ENCODE measurements at regions not wholly inside any gene's neighbourhood (a gene's known extent, or its start where the extent isn't known, plus 50 kb on each side); places are given as distances from the start of the nearest gene placed in this dataset.
A peak's percentile ranks its signal among the peaks of the same experiment; 100 is the strongest.

GRCh38 chr9:21585756-21586752 is 103.9 kb upstream of the IFNE start:
- Histone ChIP-seq H3K27ac (no peak overlapping the region), H3K36me3 (no peaks in the 10 kb centered on the region), H3K4me3 (no peak overlapping the region), H3K9me3 (no peaks in the 10 kb centered on the region), H3K27me3 (no peaks in the 10 kb centered on the region), H3K4me1 (no peaks in the 10 kb centered on the region)
- TF ChIP-seq CTCF (IDR thresholded peaks at IDR 0.05) = no peak
- TF ChIP-seq POLR2A (IDR thresholded peaks at IDR 0.05) = no peak
- no peak for DNase-seq
- intact Hi-C loops (cut with DNase I; ENCODE audit: low total_unique reads) = no loop called here

DNA sequence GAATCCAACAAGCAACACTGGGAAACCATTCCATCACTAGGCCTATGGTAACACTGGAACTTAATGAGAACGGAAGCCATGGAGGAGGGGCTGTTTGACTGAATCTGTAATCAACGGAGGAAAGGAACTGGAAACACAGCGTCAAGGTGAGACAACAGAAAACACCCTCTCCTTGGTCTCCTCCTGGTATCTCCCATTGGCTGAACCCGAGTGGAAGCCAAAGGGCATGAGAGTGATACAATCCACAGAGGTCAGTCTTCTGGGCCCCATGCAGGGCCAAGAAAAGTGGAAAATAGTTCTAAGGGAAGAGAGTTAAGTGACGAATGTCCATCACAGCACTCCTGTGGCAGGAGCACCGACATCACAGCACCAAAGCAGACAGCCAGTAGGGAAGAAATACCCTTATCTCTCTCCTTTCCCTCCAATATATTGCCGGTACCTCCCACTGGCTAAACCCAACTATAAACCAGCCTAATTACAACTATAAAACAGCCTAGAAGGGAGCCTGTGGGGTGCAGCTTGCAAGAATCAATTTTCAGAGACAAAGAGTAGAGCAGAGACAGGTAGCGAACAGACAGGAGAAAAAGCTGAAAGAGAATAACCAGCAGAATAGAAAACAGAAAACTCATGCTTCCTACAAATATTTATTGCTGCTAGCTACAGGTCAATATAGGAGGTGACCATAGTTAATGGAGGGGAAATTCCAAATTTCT is 107.4 kb upstream of the IFNE start:
- TF ChIP-seq CTCF (IDR thresholded peaks at IDR 0.05) = no peak
- TF ChIP-seq POLR2A (IDR thresholded peaks at IDR 0.05) = no peak
- H3K27ac ChIP-seq = no peak overlapping the region

DNA sequence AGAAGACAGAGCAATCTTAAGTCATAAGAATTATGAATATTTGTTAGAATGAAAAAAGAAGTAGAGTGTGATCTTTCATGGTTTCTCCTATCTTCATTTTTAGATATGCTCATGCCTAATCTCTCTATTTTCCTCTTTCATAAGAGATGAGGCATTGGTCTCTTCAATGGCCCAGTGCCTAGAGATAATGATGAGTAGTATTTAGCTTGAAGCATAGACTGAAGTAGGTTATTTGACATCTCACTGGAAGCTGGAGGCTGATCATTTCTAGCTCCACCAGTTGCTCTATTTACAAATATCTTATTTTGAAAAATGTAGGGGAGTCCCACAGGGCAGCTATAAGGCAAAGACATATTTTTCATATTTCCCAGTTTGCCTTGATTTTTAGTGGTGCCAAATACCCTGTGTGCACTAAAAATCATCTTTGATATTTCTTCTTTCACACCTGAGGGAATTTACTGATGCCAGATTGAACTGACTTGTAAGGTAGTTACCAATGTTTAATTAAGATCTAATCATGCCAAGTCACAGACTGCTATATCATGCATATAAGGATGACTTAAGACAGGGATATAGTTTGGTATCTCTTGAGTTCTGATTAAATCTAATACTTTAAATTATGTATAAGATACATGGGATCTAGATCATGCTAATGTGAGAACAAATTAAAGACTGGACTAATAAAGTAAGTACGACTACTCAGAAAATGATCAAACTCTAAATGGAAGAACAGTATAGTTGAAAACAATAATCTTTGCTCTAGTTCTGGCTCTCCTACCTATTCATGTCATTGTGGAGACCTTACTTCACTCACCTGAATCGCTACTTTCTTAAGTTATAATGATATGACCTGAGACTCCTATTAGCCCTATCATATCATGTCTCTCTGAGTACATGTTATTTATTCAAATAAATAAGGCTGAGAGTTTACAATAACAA is 108.2 kb upstream of the IFNE start:
- Histone ChIP-seq H3K36me3 (no peaks in the 10 kb centered on the region), H3K27me3 (no peaks in the 10 kb centered on the region), H3K27ac (no peak overlapping the region), H3K9me3 (no peaks in the 10 kb centered on the region), H3K4me1 (no peaks in the 10 kb centered on the region), H3K4me3 (no peak overlapping the region)
- DNase-seq = no peak
- TF ChIP-seq CTCF (IDR thresholded peaks at IDR 0.05) (no peak), POLR2A (IDR thresholded peaks at IDR 0.05) (no peak)
- intact Hi-C loops (cut with DNase I; ENCODE audit: low total_unique reads) = no loop called here

More for the DNA sequence above, 107.4 kb upstream of the IFNE start:
- intact Hi-C loops (cut with DNase I; ENCODE audit: low total_unique reads) = no loop called here
- Histone ChIP-seq H3K9me3 (no peaks in the 10 kb centered on the region), H3K4me3 (no peak overlapping the region), H3K27me3 (no peaks in the 10 kb centered on the region), H3K36me3 (no peaks in the 10 kb centered on the region), H3K4me1 (no peaks in the 10 kb centered on the region)
- no peak for DNase-seq

DNA sequence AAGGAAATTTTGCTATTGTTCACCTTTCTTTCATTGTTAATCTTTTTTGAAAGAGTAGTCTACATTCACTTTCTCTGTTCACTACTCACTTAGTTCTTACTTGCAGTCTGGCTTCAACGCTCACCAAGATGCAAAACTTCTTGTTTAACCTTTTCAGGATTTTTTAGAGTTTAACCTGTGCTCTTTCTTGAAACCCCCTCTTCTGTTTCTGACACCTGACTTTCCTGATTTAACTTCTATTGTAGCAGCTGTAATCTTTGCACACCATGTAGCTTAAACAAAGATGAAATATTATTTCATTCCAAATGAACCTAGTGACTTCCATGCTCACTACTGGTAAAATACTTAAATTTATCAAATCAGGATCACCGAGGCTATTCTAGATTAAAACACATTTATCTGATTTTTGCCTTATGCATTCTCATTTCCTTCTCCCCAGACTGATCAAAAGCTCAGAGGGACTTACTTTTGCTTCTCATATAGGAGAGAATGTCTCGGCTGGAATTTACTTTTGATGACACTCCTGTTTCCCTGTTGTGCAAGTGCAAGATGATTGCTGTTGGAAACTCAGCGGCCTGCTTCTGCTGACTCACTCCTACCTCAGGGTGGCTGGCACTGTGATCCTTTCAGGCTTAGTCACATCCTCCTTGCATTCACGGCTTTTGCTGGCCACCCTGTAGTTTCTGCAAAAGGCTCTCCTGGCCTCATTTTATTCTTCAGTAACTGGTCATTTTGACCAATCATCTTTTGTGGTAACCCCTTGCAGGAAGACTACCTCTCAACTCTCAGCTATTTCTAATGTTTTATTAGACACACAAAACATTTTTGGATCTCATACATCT is 109.3 kb upstream of the IFNE start:
- H3K4me1 ChIP-seq = no peaks in the 10 kb centered on the region
- DNase-seq = peak; percentile 16 to 23
- H3K9me3 ChIP-seq = no peaks in the 10 kb centered on the region
- H3K36me3 ChIP-seq = no peaks in the 10 kb centered on the region
- no peak overlapping the region for H3K4me3 ChIP-seq
- H3K27ac ChIP-seq = no peak overlapping the region
- intact Hi-C loops (cut with DNase I; ENCODE audit: low total_unique reads) = no loop called here
- H3K27me3 ChIP-seq = no peaks in the 10 kb centered on the region
- TF ChIP-seq POLR2A (IDR thresholded peaks at IDR 0.05) = no peak
- TF ChIP-seq CTCF (IDR thresholded peaks at IDR 0.05) = no peak

Measured in uterus (tissue), 3 donors.